DOHH2 (cell line): ENCODE measurements at regions not wholly inside any gene's neighbourhood (a gene's known extent, or its start where the extent isn't known, plus 50 kb on each side); places are given as distances from the start of the nearest gene placed in this dataset.

Experiments
- CTCF ChIP-seq: fragments of 200-600 bp; sonication (generic); IDR thresholded peaks from one replicate; pipeline ENCODE4 v1.5.1; 2014; ENCODE audit warnings: antibody characterized with exemption, mild to moderate bottlenecking, low read depth, low read length; ENCODE audit not compliant: poor library complexity, severe bottlenecking
- EZH2phosphoT487 ChIP-seq: fragments of 200-600 bp; sonication (generic); IDR thresholded peaks from 2 replicates; pipeline ENCODE4 v1.6.1; 2017; ENCODE audit warnings: borderline replicate concordance, mild to moderate bottlenecking, antibody characterized with exemption, low read length, moderate library complexity, mixed read lengths

DNA sequence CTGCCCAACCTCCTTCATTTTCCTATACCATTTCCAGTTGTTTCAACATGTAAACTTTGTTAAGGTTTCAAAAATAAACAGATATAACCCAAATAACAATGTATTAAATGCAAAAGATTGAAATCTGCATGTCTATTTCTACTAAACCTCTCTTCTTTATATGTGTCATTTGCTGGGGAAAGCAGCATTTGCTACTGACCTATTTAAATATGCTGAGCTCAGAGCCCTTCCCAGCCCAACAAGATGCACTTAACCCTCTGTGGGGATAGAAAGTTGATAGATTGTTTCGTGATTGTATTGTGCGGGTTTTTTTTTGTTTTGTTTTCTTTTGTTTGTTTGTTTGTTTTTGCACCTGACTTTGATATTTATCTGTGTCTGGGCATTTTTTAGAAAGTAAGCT lies 139.5 kb downstream of the UCHL1 start:
- no peak for TF ChIP-seq CTCF
- TF ChIP-seq EZH2phosphoT487 = no peak
